ENCODE measurements at regions not wholly inside any gene's neighbourhood (a gene's known extent, or its start where the extent isn't known, plus 50 kb on each side); places are given as distances from the start of the nearest gene placed in this dataset.

- no peaks in the 10 kb centered on the region for H3K79me2 ChIP-seq (ENCODE audit: control insufficient read depth, insufficient read depth, low read length)
- H2AFZ ChIP-seq (ENCODE audit: low read length), result no peak overlapping the region
- no peaks in the 10 kb centered on the region for H3K9me3 ChIP-seq (ENCODE audit: control insufficient read depth, insufficient read depth, low read depth, low read length)
- TF ChIP-seq EZH2 (IDR thresholded peaks at IDR 0.05; ENCODE audit: low read length, missing control alignments) (no peak), CTCF (conservative IDR thresholded peaks at IDR 0.05 in 1 of 2, IDR thresholded peaks at IDR 0.05 in 1 of 2; ENCODE audit: low read depth in 1 of 2, low read length in 2 of 2) (no peak)
- no peak overlapping the region for H3K9ac ChIP-seq (ENCODE audit: insufficient read depth, low read length)
- H3K27ac ChIP-seq (ENCODE audit: insufficient read depth, low read length), result no peak overlapping the region
- H3K4me1 ChIP-seq (ENCODE audit: control insufficient read depth, extremely low read depth, insufficient read depth, low read length), result no peaks in the 10 kb centered on the region
- no peak for DNase-seq (ENCODE audit: low read depth in 2 of 2)
- no peaks in the 10 kb centered on the region for H3K36me3 ChIP-seq (ENCODE audit: control insufficient read depth, insufficient read depth, low read length)
- H4K20me1 ChIP-seq (ENCODE audit: control insufficient read depth, extremely low read depth, insufficient read depth, low read length), result no peaks in the 10 kb centered on the region
- no peak overlapping the region for H3K4me2 ChIP-seq (ENCODE audit: extremely low read depth, insufficient read depth, low read length)
- H3K27me3 ChIP-seq (ENCODE audit: control insufficient read depth, insufficient read depth, low read length), result no peaks in the 10 kb centered on the region
- no peak overlapping the region for H3K4me3 ChIP-seq (replicated peaks in 1 of 4; ENCODE audit: control extremely low read depth in 1 of 4, insufficient read depth in 1 of 4, low read depth in 3 of 4, low read length in 4 of 4)
Observed at GRCh38 chr12:34215893-34216285, 193.6 kb downstream of the ALG10 start.

- TF ChIP-seq CTCF (conservative IDR thresholded peaks at IDR 0.05 in 1 of 2, IDR thresholded peaks at IDR 0.05 in 1 of 2; ENCODE audit: low read depth in 1 of 2, low read length in 2 of 2) (no peak), EZH2 (IDR thresholded peaks at IDR 0.05; ENCODE audit: low read length, missing control alignments) (no peak)
- H2AFZ ChIP-seq (ENCODE audit: low read length), result no peak overlapping the region
- H3K79me2 ChIP-seq (ENCODE audit: control insufficient read depth, insufficient read depth, low read length), result no peaks in the 10 kb centered on the region
- no peak overlapping the region for H3K4me2 ChIP-seq (ENCODE audit: extremely low read depth, insufficient read depth, low read length)
- H3K4me3 ChIP-seq (replicated peaks in 1 of 4; ENCODE audit: control extremely low read depth in 1 of 4, insufficient read depth in 1 of 4, low read depth in 3 of 4, low read length in 4 of 4), result no peak overlapping the region
- H3K27ac ChIP-seq (ENCODE audit: insufficient read depth, low read length), result no peak overlapping the region
- no peaks in the 10 kb centered on the region for H3K27me3 ChIP-seq (ENCODE audit: control insufficient read depth, insufficient read depth, low read length)
- no peaks in the 10 kb centered on the region for H3K4me1 ChIP-seq (ENCODE audit: control insufficient read depth, extremely low read depth, insufficient read depth, low read length)
- H3K36me3 ChIP-seq (ENCODE audit: control insufficient read depth, insufficient read depth, low read length), result no peaks in the 10 kb centered on the region
- no peak for DNase-seq (ENCODE audit: low read depth in 2 of 2)
- H3K9ac ChIP-seq (ENCODE audit: insufficient read depth, low read length), result no peak overlapping the region
- no peaks in the 10 kb centered on the region for H4K20me1 ChIP-seq (ENCODE audit: control insufficient read depth, extremely low read depth, insufficient read depth, low read length)
- no peaks in the 10 kb centered on the region for H3K9me3 ChIP-seq (ENCODE audit: control insufficient read depth, insufficient read depth, low read depth, low read length)
Observed at GRCh38 chr12:34217660-34218059, 195.4 kb downstream of the ALG10 start.

- H3K4me3 ChIP-seq (replicated peaks in 1 of 4; ENCODE audit: control extremely low read depth in 1 of 4, insufficient read depth in 1 of 4, low read depth in 3 of 4, low read length in 4 of 4), result peak overlapping the region in 1 of 4 experiments; percentile 18
- no peak overlapping the region for H2AFZ ChIP-seq (ENCODE audit: low read length)
- H3K4me1 ChIP-seq (ENCODE audit: control insufficient read depth, extremely low read depth, insufficient read depth, low read length), result no peaks in the 10 kb centered on the region
- no peaks in the 10 kb centered on the region for H3K36me3 ChIP-seq (ENCODE audit: control insufficient read depth, insufficient read depth, low read length)
- H3K4me2 ChIP-seq (ENCODE audit: extremely low read depth, insufficient read depth, low read length), result peak overlapping the region; percentile 5
- no peak overlapping the region for H3K27ac ChIP-seq (ENCODE audit: insufficient read depth, low read length)
- H4K20me1 ChIP-seq (ENCODE audit: control insufficient read depth, extremely low read depth, insufficient read depth, low read length), result no peaks in the 10 kb centered on the region
- peak; percentile 5 to 48 for DNase-seq (ENCODE audit: low read depth in 2 of 2)
- H3K9ac ChIP-seq (ENCODE audit: insufficient read depth, low read length), result no peak overlapping the region
- H3K9me3 ChIP-seq (ENCODE audit: control insufficient read depth, insufficient read depth, low read depth, low read length), result no peaks in the 10 kb centered on the region
- H3K79me2 ChIP-seq (ENCODE audit: control insufficient read depth, insufficient read depth, low read length), result no peaks in the 10 kb centered on the region
- H3K27me3 ChIP-seq (ENCODE audit: control insufficient read depth, insufficient read depth, low read length), result no peaks in the 10 kb centered on the region
- no peak for TF ChIP-seq EZH2 (IDR thresholded peaks at IDR 0.05; ENCODE audit: low read length, missing control alignments)
- peak; percentile 80 to 81 for TF ChIP-seq CTCF (conservative IDR thresholded peaks at IDR 0.05 in 1 of 2, IDR thresholded peaks at IDR 0.05 in 1 of 2; ENCODE audit: low read depth in 1 of 2, low read length in 2 of 2)
Observed at GRCh38 chr12:34218193-34219045, 196.1 kb downstream of the ALG10 start.

All from fibroblast of lung (primary cell).